ENCODE measurements at regions not wholly inside any gene's neighbourhood (a gene's known extent, or its start where the extent isn't known, plus 50 kb on each side); places are given as distances from the start of the nearest gene placed in this dataset.

- H3K4me3 ChIP-seq (ENCODE audit: low read depth, low read length): no peak overlapping the region
Observed at GRCh38 chr2:177340158-177340557, 52.4 kb upstream of the AGPS start.

- no peak overlapping the region for H3K4me3 ChIP-seq (ENCODE audit: low read depth, low read length)
Observed at GRCh38 chr2:177342736-177343135, 49.8 kb upstream of the AGPS start.

Measured in iPS-11a (cell line).